BE2C (cell line): ENCODE measurements at regions not wholly inside any gene's neighbourhood (a gene's known extent, or its start where the extent isn't known, plus 50 kb on each side); places are given as distances from the start of the nearest gene placed in this dataset.
"Not testable (repeated sequence)": the region's sequence is repeated elsewhere in the genome, so short reads cannot be mapped to it uniquely, and the experiment has no call there.

Source experiments
- DNase-seq: peaks from one replicate; pipeline ENCODE4 v3.0.0-alpha.2; 2020
- H3K27me3 ChIP-seq: fragments of 250-450 bp; sonication (Bioruptor Pico); 2 replicates; pipeline ENCODE4 v1.5.1; 2020; ENCODE audit warnings: mild to moderate bottlenecking
- H3K36me3 ChIP-seq: fragments of 250-450 bp; sonication (Bioruptor Pico); 2 replicates; pipeline ENCODE4 v1.5.1; 2020; ENCODE audit warnings: mild to moderate bottlenecking
- H3K4me1 ChIP-seq: fragments of 250-450 bp; sonication (Bioruptor Pico); 2 replicates; pipeline ENCODE4 v1.5.1; 2020
- H3K4me3 ChIP-seq: 2 replicates; pipeline ENCODE4 v1.5.1; 2011; ENCODE audit warnings: low read depth, low read length
- H3K9me3 ChIP-seq: fragments of 250-450 bp; sonication (Bioruptor Pico); 2 replicates; pipeline ENCODE4 v1.5.1; 2020
- TF ChIP-seq, protein P1 (sequence below): IDR thresholded peaks from 2 replicates; pipeline ENCODE4 v1.5.1; 2012; ENCODE audit warnings: mild to moderate bottlenecking, low read depth, low read length

- DNase-seq: no peak
- Histone ChIP-seq H3K4me1 (no peaks in the 10 kb centered on the region), H3K36me3 (no peaks in the 10 kb centered on the region), H3K4me3 (no peak overlapping the region), H3K27me3 (no peaks in the 10 kb centered on the region), H3K9me3 (no peaks in the 10 kb centered on the region)
- TF ChIP-seq, protein P1, sequence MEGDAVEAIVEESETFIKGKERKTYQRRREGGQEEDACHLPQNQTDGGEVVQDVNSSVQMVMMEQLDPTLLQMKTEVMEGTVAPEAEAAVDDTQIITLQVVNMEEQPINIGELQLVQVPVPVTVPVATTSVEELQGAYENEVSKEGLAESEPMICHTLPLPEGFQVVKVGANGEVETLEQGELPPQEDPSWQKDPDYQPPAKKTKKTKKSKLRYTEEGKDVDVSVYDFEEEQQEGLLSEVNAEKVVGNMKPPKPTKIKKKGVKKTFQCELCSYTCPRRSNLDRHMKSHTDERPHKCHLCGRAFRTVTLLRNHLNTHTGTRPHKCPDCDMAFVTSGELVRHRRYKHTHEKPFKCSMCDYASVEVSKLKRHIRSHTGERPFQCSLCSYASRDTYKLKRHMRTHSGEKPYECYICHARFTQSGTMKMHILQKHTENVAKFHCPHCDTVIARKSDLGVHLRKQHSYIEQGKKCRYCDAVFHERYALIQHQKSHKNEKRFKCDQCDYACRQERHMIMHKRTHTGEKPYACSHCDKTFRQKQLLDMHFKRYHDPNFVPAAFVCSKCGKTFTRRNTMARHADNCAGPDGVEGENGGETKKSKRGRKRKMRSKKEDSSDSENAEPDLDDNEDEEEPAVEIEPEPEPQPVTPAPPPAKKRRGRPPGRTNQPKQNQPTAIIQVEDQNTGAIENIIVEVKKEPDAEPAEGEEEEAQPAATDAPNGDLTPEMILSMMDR: no peak
Measured at GRCh38 chr11:89626366-89626765, 83.7 kb upstream of the TRIM77 start.

DNA sequence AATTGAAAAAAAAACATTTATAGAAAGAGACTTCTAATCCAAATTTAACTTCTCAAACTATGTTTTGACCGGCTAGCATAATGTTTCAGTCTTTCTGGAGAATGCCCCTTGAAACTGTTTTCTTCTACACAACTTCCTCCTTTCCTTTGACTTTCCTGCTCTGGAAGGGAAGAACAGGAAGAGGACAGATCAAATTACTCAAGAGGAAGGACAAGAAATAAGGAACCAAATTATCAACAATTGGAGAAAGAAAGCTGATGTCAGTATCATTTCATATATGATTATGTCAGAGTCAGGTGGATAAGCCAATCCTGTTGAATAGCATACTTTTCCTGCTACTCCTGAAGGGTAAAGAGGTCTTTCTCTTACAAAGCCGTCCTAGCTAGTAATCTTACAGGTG is 83.2 kb upstream of the TRIM77 start:
- H3K9me3 ChIP-seq, H3K27me3 ChIP-seq, DNase-seq, H3K4me3 ChIP-seq, H3K4me1 ChIP-seq, H3K36me3 ChIP-seq: not testable (repeated sequence)

- Histone ChIP-seq H3K4me1 (no peaks in the 10 kb centered on the region), H3K27me3 (no peaks in the 10 kb centered on the region)
- no peak for DNase-seq
Measured at GRCh38 chr11:89633135-89633705, 76.9 kb upstream of the TRIM77 start.

DNA sequence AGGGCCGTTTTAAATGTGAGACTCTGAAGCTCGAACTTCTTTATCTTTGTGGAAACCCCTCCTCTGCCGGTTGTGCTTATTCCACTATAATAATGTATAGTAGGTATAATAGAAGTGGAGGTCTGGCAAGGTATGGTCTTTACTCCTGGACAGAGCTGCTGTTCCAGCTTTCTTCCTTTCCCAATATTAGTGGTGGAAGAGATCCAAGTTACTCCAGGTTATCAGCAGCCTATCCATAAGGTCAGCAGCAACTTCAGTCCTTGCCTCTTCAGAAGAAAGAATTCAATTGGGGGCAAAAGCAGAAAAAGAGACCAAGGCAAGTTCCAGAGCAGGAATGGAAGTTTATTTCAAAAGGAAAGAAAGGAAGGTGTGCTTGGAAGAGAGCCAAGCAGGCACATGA is 69.3 kb upstream of the TRIM77 start:
- H3K27me3 ChIP-seq, H3K4me1 ChIP-seq, H3K9me3 ChIP-seq, H3K36me3 ChIP-seq, DNase-seq, H3K4me3 ChIP-seq: not testable (repeated sequence)

More at GRCh38 chr11:89633135-89633705, 76.9 kb upstream of the TRIM77 start:
- TF ChIP-seq, protein P1: no peak
- no peaks in the 10 kb centered on the region for H3K9me3 ChIP-seq
- no peak overlapping the region for H3K4me3 ChIP-seq
- H3K36me3 ChIP-seq: no peaks in the 10 kb centered on the region

DNA sequence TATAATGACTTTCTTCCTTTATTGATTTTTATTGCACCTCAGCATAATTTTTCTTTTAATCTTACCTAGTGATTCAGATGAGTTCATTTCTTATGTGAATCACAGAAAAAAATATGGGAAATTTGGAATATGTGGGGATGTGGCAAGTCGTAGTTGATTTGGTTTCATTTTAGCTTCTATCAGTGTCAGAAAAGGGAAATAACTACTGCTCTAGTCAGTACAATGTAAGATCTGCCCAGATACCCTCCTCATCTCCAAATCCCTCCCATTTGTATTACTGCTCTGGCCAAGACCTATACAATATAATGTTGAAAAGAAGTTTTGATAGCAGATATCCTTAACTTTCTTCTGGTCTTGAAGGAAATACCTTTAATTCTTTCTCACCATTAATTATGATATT is 61.9 kb upstream of the TRIM77 start:
- not testable (repeated sequence) for H3K4me1 ChIP-seq, H3K4me3 ChIP-seq, H3K9me3 ChIP-seq, DNase-seq, H3K36me3 ChIP-seq, H3K27me3 ChIP-seq

DNA sequence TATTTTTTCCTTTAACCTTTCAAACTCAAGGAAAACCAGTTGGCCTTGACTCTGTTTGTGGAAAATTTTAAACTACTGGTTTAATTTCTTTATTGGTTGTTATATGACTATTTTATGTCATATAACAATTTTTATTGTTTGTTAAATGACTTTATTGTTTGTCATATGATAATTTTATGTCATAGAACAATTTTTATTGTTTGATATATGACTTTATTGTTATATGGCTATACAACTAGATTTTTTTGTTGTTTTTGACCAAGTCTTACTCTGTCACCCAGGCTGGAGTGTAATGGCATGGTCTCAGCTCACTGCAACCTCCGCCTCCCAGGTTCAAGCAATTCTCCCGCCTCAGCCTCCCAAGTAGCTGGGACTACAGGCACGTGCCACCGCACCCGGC is 61.1 kb upstream of the TRIM77 start:
- DNase-seq, H3K36me3 ChIP-seq, H3K4me1 ChIP-seq, H3K4me3 ChIP-seq, H3K9me3 ChIP-seq, H3K27me3 ChIP-seq: not testable (repeated sequence)

GRCh38 chr11:89654669-89655068 is 55.4 kb upstream of the TRIM77 start:
- H3K4me3 ChIP-seq, H3K4me1 ChIP-seq, H3K27me3 ChIP-seq, H3K36me3 ChIP-seq, H3K9me3 ChIP-seq, DNase-seq: not testable (repeated sequence)

GRCh38 chr11:89658767-89659166 is 51.3 kb upstream of the TRIM77 start:
- not testable (repeated sequence) for H3K9me3 ChIP-seq, H3K36me3 ChIP-seq, H3K4me3 ChIP-seq, DNase-seq, H3K4me1 ChIP-seq, H3K27me3 ChIP-seq

DNA sequence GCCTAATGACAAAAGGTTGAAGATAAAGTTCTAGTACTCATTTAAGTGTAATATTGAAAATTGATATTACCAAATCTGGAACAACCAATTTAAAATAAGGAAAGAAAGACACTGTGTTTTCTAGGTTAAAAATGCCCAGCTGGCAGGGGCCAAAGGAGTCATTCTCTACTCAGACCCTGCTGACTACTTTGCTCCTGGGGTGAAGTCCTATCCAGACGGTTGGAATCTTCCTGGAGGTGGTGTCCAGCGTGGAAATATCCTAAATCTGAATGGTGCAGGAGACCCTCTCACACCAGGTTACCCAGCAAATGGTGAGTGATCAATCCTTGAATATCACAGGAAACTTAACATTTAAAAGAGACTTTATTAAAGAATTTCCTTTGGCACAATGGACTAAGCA is 50.7 kb upstream of the TRIM77 start:
- not testable (repeated sequence) for DNase-seq, H3K4me3 ChIP-seq, H3K27me3 ChIP-seq, H3K4me1 ChIP-seq, H3K36me3 ChIP-seq, H3K9me3 ChIP-seq

- DNase-seq: no peak
- H3K4me1 ChIP-seq: no peaks in the 10 kb centered on the region
- no peaks in the 10 kb centered on the region for H3K36me3 ChIP-seq
Measured at GRCh38 chr11:89660234-89660633, 49.9 kb upstream of the TRIM77 start.

More at GRCh38 chr11:89660234-89660633, 49.9 kb upstream of the TRIM77 start:
- H3K9me3 ChIP-seq: no peaks in the 10 kb centered on the region
- no peak overlapping the region for H3K4me3 ChIP-seq
- TF ChIP-seq, protein P1: no peak
- no peaks in the 10 kb centered on the region for H3K27me3 ChIP-seq
